Urinary bladder (tissue), 3 donors: ENCODE measurements at regions not wholly inside any gene's neighbourhood (a gene's known extent, or its start where the extent isn't known, plus 50 kb on each side); places are given as distances from the start of the nearest gene placed in this dataset.
"Not testable (repeated sequence)": the region's sequence is repeated elsewhere in the genome, so short reads cannot be mapped to it uniquely, and the experiment has no call there.

Experiments used
- DNase-seq: peaks from one replicate; pipeline ENCODE4 v3.0.0-alpha.2; 2015; ENCODE audit errors: extremely low spot score
- H3K27ac ChIP-seq: one replicate; pipeline ENCODE4 v1.5.1; 2013; ENCODE audit warnings: low read depth, mild to moderate bottlenecking, moderate library complexity
- H3K36me3 ChIP-seq: one replicate; pipeline ENCODE4 v1.6.1; 2013; ENCODE audit warnings: mild to moderate bottlenecking, moderate library complexity; ENCODE audit not compliant: insufficient read depth
- H3K4me1 ChIP-seq: one replicate; pipeline ENCODE4 v1.6.1; 2013; ENCODE audit warnings: mild to moderate bottlenecking, moderate library complexity; ENCODE audit not compliant: insufficient read depth
- H3K4me3 ChIP-seq: one replicate; pipeline ENCODE4 v1.5.1; 2013; ENCODE audit warnings: low read depth, low read length
- WGBS: extraction: QIAGEN DNeasy Blood & Tissue Kit; methylation state at CpG from one replicate; pipeline ENCODE4 v1.1.7; 2013; 5-methylcytosine and 5-hydroxymethylcytosine counted together
- donor health status: healthy with polysubstance abuse.
- donor health status: healthy.

GRCh38 chr1:213779228-213779627, 208.5 kb upstream of the PROX1 start:
- H3K4me3 ChIP-seq, result no peak overlapping the region
- no peaks in the 10 kb centered on the region for H3K36me3 ChIP-seq
- no peak overlapping the region for H3K27ac ChIP-seq
- no peaks in the 10 kb centered on the region for H3K4me1 ChIP-seq
- DNase-seq, result no peak
- WGBS, result 80% methylated on average over 5 of the region's 5 CpGs

- no peak overlapping the region for H3K4me3 ChIP-seq
- DNase-seq, result no peak
- H3K36me3 ChIP-seq, result no peaks in the 10 kb centered on the region
- H3K27ac ChIP-seq, result no peak overlapping the region
- no peaks in the 10 kb centered on the region for H3K4me1 ChIP-seq
- WGBS, result 76% methylated on average over 20 of the region's 20 CpGs
These were observed 204.7 kb upstream of the PROX1 start for GRCh38 chr1:213782941-213783672.

GRCh38 chr1:213783893-213784292, 203.9 kb upstream of the PROX1 start:
- 35% methylated on average over 2 of the region's 2 CpGs for WGBS

GRCh38 chr1:213786683-213787082, 201.1 kb upstream of the PROX1 start:
- H3K27ac ChIP-seq, result no peak overlapping the region
- 95% methylated on average over 2 of the region's 2 CpGs for WGBS

More at GRCh38 chr1:213783893-213784292, 203.9 kb upstream of the PROX1 start:
- no peaks in the 10 kb centered on the region for H3K36me3 ChIP-seq
- no peak overlapping the region for H3K27ac ChIP-seq
- no peaks in the 10 kb centered on the region for H3K4me1 ChIP-seq
- no peak overlapping the region for H3K4me3 ChIP-seq
- DNase-seq, result no peak

DNA sequence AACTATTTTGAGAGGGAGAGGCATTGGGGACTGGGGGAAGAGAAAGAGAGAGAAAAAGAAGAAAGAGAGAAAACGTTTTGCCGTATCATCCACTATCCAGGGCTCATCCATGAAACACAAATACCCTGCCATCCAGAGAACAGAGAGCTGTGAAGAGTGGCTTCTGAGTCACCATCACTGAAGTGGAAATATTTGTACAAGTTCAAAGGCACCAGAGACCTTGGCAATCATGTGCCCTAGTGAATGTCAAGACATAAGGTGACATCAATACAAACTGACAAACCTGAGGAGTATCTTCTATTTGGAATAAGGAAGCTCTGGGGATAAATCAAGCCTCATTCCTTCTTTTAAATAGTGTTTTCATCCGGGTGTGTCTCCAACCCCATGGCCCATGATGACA, 197.2 kb upstream of the PROX1 start:
- H3K4me1 ChIP-seq, result no peaks in the 10 kb centered on the region
- DNase-seq, result no peak
- no peaks in the 10 kb centered on the region for H3K36me3 ChIP-seq
- WGBS, result 78% methylated on average over 3 of the region's 3 CpGs
- H3K4me3 ChIP-seq, result no peak overlapping the region
- no peak overlapping the region for H3K27ac ChIP-seq

More at GRCh38 chr1:213786683-213787082, 201.1 kb upstream of the PROX1 start:
- Histone ChIP-seq H3K4me1 (no peaks in the 10 kb centered on the region), H3K36me3 (no peaks in the 10 kb centered on the region), H3K4me3 (no peak overlapping the region)
- no peak for DNase-seq

- Histone ChIP-seq H3K36me3 (no peaks in the 10 kb centered on the region), H3K4me3 (no peak overlapping the region), H3K27ac (no peak overlapping the region), H3K4me1 (no peaks in the 10 kb centered on the region)
- WGBS, result 68% methylated on average over 13 of the region's 13 CpGs
- DNase-seq, result no peak
These were observed 194.2 kb upstream of the PROX1 start for GRCh38 chr1:213793482-213794067.

GRCh38 chr1:213796525-213796924, 191.2 kb upstream of the PROX1 start:
- WGBS, result 54% methylated on average over 8 of the region's 8 CpGs
- Histone ChIP-seq H3K36me3 (no peaks in the 10 kb centered on the region), H3K4me3 (no peak overlapping the region), H3K4me1 (no peaks in the 10 kb centered on the region), H3K27ac (no peak overlapping the region)
- DNase-seq, result no peak

- H3K4me1 ChIP-seq, DNase-seq, H3K36me3 ChIP-seq, H3K4me3 ChIP-seq, H3K27ac ChIP-seq: not testable (repeated sequence)
- 95% methylated on average over 7 of the region's 7 CpGs for WGBS
These were observed 179.5 kb upstream of the PROX1 start for GRCh38 chr1:213808288-213808687.

DNA sequence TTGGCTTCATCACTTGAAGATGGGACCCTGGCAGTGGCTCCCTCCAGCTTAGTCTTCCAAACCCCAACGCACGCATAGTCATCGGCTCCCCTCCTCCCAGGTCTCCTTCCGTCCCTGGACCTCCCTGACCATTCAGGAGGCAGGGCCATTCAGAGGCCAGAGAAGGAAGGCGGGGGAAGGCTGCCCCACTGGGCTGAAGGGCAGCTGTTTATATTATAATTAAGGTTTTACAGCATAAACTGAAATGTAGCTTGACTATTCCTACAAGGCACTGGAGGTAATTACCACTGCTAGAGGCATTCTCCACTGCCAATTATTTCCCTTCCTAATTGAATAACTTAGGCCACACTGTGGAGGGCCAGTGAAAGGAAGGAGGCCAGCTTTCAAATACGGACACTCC, 170.6 kb upstream of the PROX1 start:
- Histone ChIP-seq H3K4me1 (no peaks in the 10 kb centered on the region), H3K27ac (no peak overlapping the region), H3K36me3 (no peaks in the 10 kb centered on the region), H3K4me3 (no peak overlapping the region)
- 86% methylated on average over 6 of the region's 6 CpGs for WGBS
- DNase-seq, result no peak

GRCh38 chr1:213820362-213821149, 167.2 kb upstream of the PROX1 start:
- 76% methylated on average over 9 of the region's 9 CpGs for WGBS
- H3K27ac ChIP-seq, result no peak overlapping the region
- DNase-seq, result no peak
- no peaks in the 10 kb centered on the region for H3K4me1 ChIP-seq
- H3K4me3 ChIP-seq, result no peak overlapping the region
- H3K36me3 ChIP-seq, result no peaks in the 10 kb centered on the region

GRCh38 chr1:213821175-213821942, 166.4 kb upstream of the PROX1 start:
- WGBS, result 79% methylated on average over 5 of the region's 5 CpGs
- no peaks in the 10 kb centered on the region for H3K4me1 ChIP-seq
- no peak for DNase-seq
- no peak overlapping the region for H3K4me3 ChIP-seq
- H3K27ac ChIP-seq, result no peak overlapping the region
- H3K36me3 ChIP-seq, result no peaks in the 10 kb centered on the region

- no peak for DNase-seq
- Histone ChIP-seq H3K27ac (no peak overlapping the region), H3K4me1 (no peaks in the 10 kb centered on the region), H3K36me3 (no peaks in the 10 kb centered on the region), H3K4me3 (no peak overlapping the region)
- WGBS, result 0% methylated on average over 1 of the region's 1 CpG
These were observed 165.8 kb upstream of the PROX1 start for GRCh38 chr1:213821943-213822334.

DNA sequence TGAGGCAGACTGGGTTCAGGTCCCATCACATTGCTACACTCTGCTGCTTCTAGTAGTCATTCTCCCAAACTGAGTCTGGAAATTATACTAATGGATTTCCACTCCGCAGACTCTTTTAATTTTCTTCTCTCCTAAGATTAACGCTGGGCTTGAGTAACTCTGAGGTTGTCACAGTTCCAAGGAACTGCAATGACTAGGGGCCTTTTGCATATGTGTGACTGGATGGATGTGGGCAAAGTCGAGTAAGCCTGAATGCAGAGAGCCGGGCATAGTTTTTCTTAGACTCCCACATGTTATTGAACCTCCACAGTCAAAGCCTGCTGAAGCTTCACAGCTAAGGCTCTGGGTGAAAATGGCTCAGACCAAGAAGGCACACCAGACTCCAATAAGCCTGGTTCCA, 160.9 kb upstream of the PROX1 start:
- Histone ChIP-seq H3K27ac (no peak overlapping the region), H3K4me3 (no peak overlapping the region), H3K36me3 (no peaks in the 10 kb centered on the region), H3K4me1 (no peaks in the 10 kb centered on the region)
- 85% methylated on average over 4 of the region's 4 CpGs for WGBS
- DNase-seq, result no peak
